HG03108 (cell line): ENCODE measurements at regions not wholly inside any gene's neighbourhood (a gene's known extent, or its start where the extent isn't known, plus 50 kb on each side); places are given as distances from the start of the nearest gene placed in this dataset.
"Not testable (repeated sequence)": the region's sequence is repeated elsewhere in the genome, so short reads cannot be mapped to it uniquely, and the experiment has no call there.

Experiments used
- ATAC-seq: cut with Tn5 transposase; IDR thresholded peaks from one replicate; pipeline ENCODE4 v1.9.1; 2021; ENCODE audit warnings: moderate library complexity; ENCODE audit not compliant: unreplicated experiment

DNA sequence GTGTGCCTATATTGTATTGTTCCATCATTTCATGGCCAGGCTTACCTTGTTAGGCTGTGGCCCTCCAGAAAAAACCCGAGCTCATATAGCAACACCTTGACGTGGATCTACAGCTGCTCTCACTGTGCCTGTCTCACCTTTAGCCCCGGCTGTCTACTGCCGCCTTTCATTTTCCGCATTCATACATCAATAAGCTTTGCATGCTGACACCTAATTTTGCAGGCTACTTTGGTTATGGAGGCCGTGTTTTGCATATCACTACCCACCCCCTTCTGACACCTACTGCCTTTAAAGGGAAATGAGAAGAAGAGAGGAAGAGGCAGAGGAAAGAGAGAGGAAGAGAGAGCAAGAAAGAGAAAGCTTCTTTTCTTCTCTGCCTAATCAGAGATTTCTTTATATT lies 702.9 kb downstream of the BCL11A start:
- no peak for ATAC-seq

DNA sequence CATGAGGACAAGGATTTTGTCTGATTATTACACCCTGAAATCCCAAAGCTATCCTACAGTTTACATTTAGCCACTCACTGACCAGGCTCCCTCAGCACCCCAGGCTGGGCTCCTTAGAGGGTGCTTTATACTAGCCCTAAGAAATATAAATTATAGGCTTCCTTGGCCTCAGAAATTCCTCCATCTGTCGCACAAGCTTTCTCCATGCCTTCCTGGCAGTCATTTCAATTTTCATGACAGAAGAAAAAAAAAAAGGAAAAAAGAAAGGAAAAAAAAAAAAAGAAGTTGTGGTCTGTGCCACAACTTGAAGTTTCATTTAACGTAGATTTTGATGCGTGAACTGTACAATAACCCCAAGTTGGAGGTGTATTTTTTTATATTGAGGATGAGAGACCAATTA lies 719.5 kb downstream of the BCL11A start:
- no peak for ATAC-seq

- no peak for ATAC-seq
Measured at GRCh38 chr2:59830601-59831000, 722.9 kb downstream of the BCL11A start.

- ATAC-seq = no peak
Measured at GRCh38 chr2:59827677-59828076, 725.8 kb downstream of the BCL11A start.

- no peak for ATAC-seq
Measured at GRCh38 chr2:59826177-59826576, 727.3 kb downstream of the BCL11A start.

DNA sequence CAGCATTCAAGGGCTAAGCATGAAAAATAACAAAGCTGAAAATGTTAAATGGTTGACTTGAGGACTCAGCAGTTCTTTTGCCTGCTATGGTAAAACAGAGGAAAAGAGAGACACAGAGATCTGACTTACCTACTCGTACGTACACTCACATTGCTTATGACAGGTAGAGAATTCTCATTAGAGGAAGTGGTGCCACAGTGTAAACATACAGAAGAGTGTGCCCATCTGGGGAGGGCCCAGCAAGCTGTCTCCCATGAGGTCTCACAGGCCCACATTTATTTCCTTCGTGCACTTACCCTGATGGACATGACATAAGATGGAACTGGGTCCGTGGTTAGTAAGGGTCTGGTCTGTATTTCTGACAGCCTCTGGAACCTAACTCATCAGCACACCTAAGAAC lies 729.1 kb downstream of the BCL11A start:
- ATAC-seq = no peak

DNA sequence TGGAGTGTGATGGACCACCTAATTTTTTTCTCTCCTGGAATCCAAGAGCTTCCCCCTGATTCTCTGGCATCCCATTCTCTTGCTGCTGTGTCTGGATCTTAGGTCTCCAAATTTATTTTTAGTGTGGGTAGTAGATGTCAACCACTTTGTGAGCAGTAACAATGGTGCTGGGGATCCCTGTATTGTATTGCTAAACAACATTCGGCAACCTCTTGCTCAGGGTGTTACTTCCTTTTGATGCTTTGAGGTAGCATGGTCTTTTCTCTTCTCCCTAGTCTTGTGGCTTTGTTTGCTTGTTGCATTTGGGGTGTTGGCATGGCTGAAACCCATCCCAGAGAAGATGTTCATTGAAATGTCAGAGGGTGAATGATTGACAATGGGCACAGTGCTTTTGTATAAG lies 737.4 kb downstream of the BCL11A start:
- no peak for ATAC-seq

DNA sequence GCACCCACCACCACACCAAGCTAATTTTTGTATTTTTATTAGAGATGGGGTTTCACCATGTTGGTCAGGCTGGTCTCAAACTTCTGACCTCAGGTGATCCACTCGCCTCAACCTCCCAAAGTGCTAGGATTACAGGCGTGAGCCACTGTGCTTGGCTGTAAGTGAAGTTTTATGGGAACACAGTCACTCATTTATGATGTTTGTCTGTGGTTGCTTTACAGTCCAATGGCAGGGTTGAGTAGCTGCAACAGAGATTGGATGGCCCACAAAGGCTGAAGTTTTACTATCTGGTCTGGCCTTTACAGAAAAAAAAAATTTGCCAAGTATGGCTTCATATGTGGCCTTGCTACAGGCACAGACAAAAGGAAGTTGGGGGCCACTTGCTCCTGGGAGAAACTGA lies 743.2 kb downstream of the BCL11A start:
- ATAC-seq = not testable (repeated sequence)

DNA sequence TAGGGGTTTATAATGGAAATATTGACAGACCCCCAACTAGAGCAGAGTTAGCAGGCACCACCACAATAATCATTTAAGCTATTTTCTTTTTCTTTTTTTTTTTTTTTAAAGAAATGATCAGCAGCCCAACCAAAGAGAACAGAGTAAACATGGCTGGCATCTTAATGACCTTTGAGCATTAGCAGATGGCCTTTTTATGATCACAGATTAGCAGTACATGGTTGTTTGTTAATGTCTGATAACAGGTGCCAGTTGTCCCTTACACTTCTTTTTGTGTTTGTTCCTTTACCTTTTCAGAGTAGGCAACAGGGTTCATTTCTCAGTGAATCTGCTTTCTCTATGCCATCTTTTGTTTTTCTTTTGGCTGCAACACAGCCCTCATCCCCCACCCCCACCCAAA lies 747.0 kb downstream of the BCL11A start:
- ATAC-seq = no peak

DNA sequence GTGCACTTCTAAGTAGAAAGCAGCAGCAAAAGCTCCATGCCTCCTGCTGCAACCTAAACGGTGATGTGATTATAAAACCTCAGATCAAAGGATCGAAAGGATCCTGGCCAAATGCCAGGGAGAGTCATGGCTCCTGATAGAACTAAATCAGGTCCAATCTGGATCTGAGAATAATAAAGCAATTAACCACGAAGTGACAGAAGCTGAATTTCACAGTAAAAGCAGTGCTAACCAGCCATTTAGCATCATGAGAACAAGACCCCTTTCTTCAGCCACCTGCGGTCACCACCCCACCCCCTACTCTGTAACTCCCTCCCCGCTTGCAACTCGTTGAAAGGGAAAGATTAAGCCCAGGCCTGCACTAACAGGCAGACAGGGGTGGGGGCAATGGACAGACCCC lies 748.7 kb downstream of the BCL11A start:
- ATAC-seq = no peak

GRCh38 chr2:59803586-59803985 lies 749.9 kb downstream of the BCL11A start:
- no peak for ATAC-seq

DNA sequence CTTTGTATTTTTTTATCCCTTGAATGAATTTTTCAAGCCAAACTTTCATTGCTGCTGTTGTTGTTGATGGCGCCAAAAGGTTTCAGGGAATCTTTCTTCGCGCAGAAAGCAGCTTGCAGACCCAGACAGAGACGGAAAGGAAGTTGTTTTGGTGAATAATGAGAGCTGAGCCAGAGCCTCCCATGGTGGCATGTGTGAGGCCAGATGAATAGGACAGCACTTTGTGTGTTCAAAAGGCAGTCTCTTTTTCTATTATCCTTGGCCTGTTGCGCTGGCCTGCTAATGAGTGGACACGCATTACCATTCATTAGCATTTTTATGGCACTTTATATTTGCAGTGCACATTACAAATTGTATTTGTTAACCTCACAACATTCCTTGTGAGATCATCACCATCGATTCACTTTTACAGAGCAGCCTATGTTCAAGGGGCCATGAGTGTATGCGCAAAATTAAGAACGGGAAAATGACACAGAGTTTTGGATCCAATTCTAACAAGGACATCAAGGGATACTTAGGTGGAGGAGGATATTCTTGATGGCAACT lies 754.7 kb downstream of the BCL11A start:
- ATAC-seq = no peak

DNA sequence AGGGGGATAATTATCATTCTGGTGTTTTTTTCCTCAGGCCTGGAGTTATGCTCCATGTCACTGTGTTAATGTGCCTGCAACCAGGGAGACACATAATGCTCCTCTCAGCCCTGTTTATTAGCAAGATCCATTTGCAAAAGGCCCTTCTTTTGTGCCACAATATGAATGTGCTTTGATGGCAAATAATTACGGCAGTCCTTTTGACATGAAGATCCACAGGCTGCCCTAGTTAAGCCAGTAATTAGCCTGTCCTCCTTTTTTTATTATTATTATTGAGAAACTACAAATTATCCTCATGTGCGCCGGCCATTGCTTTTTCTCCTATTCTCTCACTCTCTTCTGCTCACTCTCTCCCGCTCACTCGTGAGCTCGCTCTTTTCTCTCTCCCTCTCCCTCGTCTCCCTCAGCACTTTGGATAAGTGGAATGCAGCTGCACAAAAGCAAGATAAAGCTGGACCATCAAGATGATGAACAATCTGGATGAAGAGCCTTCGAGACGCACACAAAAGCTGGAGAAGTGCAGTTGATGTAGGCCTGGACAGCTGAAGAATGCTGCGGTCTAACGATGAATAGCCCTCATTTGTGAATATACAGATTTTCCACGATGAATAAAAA lies 762.3 kb downstream of the BCL11A start:
- ATAC-seq = no peak

DNA sequence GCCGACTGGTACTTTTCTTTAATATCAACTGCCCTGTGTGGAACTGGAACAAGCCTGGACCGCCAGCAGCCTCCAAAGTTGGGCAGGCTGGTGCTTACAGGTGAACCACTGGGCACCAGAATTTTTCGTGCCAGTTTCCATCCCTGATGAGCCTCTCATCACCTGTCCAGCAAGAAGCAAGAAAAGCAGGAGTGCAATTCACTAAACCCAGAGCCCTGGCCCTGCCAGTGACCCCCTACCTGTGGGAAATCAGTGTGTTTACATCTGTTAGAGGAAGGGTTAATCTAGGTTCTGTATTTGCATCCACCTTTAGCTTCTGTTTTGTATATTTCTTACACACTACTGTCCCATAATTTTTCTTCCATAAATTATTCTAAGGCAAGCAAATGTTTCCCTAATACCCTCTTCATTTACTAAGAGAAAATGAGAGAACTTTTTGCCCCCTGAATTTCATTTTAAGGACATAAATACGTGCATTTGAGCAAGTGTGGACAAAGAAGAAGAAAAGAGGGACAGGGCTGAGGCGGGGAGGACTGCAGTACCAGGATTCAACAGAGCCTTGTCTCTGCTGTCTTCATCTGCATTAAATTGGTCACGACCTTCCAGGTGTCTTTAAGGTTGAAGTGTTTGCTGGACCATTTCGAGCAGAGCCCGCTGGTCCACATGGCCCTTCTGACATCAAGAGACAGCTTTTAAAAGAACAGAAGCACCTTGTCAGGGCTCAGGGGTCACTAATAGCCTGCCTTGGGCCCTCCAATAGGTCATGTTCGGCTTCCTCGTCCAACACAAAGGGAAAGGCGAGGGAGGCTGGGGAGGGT lies 763.1 kb downstream of the BCL11A start:
- no peak for ATAC-seq

DNA sequence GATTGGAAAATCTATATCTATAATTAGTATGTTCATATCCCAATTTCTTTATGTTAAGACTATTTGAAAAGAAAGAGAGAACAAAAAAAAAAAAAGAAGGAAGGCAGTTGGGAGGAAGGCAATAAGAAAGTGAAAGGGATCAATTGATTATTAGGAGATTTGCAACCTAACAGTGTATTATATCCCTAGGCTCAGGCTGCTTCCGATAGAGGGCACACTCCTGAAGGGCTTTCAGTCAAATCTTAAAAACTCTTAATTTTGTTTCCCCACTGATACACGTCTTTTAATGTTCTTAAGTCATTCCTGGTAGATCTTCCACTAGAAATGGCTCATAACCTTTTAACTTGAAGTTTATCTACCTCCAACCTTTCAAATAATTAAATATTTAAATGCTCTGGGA lies 763.9 kb downstream of the BCL11A start:
- ATAC-seq = no peak

DNA sequence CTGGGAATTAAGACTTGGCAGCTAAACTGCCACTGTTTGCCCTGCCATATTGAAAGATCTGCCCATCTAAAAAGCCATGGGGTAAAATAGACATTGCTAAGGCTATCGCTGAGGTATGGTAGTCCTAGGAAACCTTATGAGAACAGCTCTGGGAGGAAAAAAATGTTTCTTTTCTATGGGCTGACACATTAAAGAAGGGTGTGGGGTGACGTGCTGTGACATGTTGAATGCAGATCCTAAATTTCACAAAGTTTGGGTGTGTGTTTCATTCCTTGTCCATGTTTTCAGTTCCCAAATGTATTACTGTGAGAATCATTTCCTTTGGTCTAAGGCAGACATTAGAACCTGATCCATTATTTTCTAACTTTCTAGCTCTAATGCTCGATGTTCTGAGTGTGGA lies 766.4 kb downstream of the BCL11A start:
- ATAC-seq = no peak

DNA sequence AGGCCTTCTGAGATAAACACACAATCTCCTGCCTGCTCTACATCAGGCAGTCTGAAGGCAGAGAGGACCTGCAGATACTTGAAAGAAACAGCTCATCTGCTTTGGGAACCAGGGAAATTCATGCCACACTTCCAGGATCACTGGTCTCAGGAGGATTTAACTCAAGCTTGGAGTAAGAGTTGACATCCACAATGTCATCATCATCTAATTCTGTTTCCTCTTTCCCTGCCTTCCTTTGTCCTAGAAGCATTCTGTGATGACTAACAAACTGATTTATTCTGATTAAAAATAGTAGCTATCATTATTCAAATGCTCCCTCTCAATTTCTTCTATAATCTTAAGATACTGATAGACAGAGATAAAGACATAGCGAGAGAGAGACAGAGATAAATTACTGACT lies 766.8 kb downstream of the BCL11A start:
- no peak for ATAC-seq

DNA sequence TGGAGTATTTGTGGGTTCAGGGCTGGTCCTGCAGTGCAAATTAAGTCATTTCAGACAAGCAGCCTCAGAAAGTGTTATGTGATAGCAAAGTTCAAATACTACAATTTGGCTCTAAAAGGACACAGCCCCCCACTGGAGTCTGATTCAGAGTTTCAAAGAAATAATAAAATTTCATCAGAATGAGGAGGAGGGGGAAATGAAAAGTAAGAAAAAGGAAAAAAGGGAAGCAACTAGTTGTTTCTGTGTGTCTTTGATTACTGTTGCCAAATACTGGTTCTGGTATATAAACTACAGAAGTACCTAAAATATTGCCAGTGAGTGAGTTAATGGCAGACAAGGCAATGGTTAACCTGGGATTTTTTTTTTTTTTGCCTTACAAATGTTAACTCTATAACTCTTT lies 773.9 kb downstream of the BCL11A start:
- no peak for ATAC-seq

DNA sequence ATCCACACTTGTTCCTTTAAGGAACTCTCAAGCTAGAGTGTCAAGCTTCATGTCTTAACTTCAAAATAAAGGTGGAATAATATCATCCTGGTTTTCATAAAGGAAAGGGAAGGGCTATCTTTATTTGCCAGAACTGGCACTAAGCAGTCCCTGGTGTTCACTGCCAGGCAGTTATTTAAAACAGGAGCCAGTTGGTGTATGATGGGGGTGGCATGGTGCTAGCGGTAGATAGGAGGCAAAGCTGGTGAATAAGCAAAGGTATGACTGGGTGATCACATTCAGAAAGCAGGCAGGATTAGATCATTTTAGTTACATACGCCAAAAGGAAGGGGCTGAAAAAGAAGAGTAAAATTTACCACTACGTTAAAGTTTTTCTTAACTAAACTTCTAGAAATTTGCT lies 776.3 kb downstream of the BCL11A start:
- ATAC-seq = no peak

- no peak for ATAC-seq
Measured at GRCh38 chr2:59776726-59777008, 776.8 kb downstream of the BCL11A start.

GRCh38 chr2:59774821-59775433 lies 778.5 kb downstream of the BCL11A start:
- no peak for ATAC-seq

DNA sequence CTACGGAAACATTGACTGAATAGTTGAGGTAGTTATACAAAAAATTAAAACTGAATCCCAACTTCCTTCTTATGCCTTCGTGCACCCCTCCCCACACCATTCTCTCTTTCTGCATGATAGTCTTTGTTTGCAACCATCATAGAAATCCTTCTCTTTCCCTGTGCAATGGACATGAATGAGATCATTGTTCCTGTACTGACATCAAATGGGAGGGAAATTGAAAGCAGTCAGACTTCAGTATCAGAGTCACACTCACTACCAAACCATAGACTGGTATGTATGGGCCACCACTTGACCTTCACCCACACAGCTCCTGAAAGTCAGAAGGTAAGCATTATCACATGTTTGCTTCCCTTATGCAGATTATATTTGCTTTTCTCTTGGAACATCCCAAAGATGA lies 782.8 kb downstream of the BCL11A start:
- ATAC-seq = no peak
